Activated CD4-positive, alpha-beta T cell treated with anti-CD3 and anti-CD28 coated beads for 48 hours (primary cell): ENCODE measurements at regions not wholly inside any gene's neighbourhood (a gene's known extent, or its start where the extent isn't known, plus 50 kb on each side); places are given as distances from the start of the nearest gene placed in this dataset.

Experiments used
- DNase-seq: peaks from one replicate; pipeline ENCODE4 v3.0.0-alpha.2; 2020

GRCh38 chr2:217291259-217291658 lies 431.4 kb upstream of the TNP1 start:
- DNase-seq = no peak

- no peak for DNase-seq
Observed at GRCh38 chr2:217290467-217290866, 430.6 kb upstream of the TNP1 start.

- DNase-seq = no peak
Observed at GRCh38 chr2:217289907-217290280, 430.0 kb upstream of the TNP1 start.

GRCh38 chr2:217289177-217289906 lies 429.5 kb upstream of the TNP1 start:
- DNase-seq = no peak

- no peak for DNase-seq
Observed at GRCh38 chr2:217288472-217289063, 428.7 kb upstream of the TNP1 start.

GRCh38 chr2:217286833-217287232 lies 427.0 kb upstream of the TNP1 start:
- DNase-seq = no peak

- no peak for DNase-seq
Observed at GRCh38 chr2:217285926-217286325, 426.1 kb upstream of the TNP1 start.

GRCh38 chr2:217283460-217283859 lies 423.6 kb upstream of the TNP1 start:
- no peak for DNase-seq

GRCh38 chr2:217282531-217282930 lies 422.7 kb upstream of the TNP1 start:
- no peak for DNase-seq

GRCh38 chr2:217279556-217279955 lies 419.7 kb upstream of the TNP1 start:
- DNase-seq = no peak

- no peak for DNase-seq
Observed at GRCh38 chr2:217279140-217279539, 419.3 kb upstream of the TNP1 start.

- no peak for DNase-seq
Observed at GRCh38 chr2:217277646-217278398, 418.0 kb upstream of the TNP1 start.

- DNase-seq = no peak
Observed at GRCh38 chr2:217276433-217276832, 416.6 kb upstream of the TNP1 start.

- no peak for DNase-seq
Observed at GRCh38 chr2:217275091-217275490, 415.2 kb upstream of the TNP1 start.

- no peak for DNase-seq
Observed at GRCh38 chr2:217274578-217274977, 414.7 kb upstream of the TNP1 start.

GRCh38 chr2:217273851-217274250 lies 414.0 kb upstream of the TNP1 start:
- no peak for DNase-seq

GRCh38 chr2:217273162-217273561 lies 413.3 kb upstream of the TNP1 start:
- DNase-seq = no peak

GRCh38 chr2:217271813-217272212 lies 411.9 kb upstream of the TNP1 start:
- no peak for DNase-seq

GRCh38 chr2:217270485-217271121 lies 410.7 kb upstream of the TNP1 start:
- DNase-seq = no peak

- no peak for DNase-seq
Observed at GRCh38 chr2:217269701-217270484, 410.0 kb upstream of the TNP1 start.

GRCh38 chr2:217268978-217269377 lies 409.1 kb upstream of the TNP1 start:
- DNase-seq = no peak

- DNase-seq = no peak
Observed at GRCh38 chr2:217267758-217268157, 407.9 kb upstream of the TNP1 start.

GRCh38 chr2:217263756-217264155 lies 403.9 kb upstream of the TNP1 start:
- no peak for DNase-seq
